PC-3 (cell line): ENCODE measurements at regions not wholly inside any gene's neighbourhood (a gene's known extent, or its start where the extent isn't known, plus 50 kb on each side); places are given as distances from the start of the nearest gene placed in this dataset.
"Not testable (repeated sequence)": the region's sequence is repeated elsewhere in the genome, so short reads cannot be mapped to it uniquely, and the experiment has no call there.

Experiments
- ATAC-seq: fragments of 200-7000 bp; cut with Tn5 transposase; 2 replicates; pipeline ENCODE4 v1.9.1; 2020; ENCODE audit warnings: mild to moderate bottlenecking, moderate library complexity
- BruUV-seq: library from RNA; stranded (reverse); fragments of 400-500 nt; replicated peaks from 2 replicates; lab custom pipeline; 2021; lab: Mats Ljungman, UMichigan
- CTCF ChIA-PET: fragments of 300-600 bp; sonication (Branson Sonifier 250); formaldehyde crosslinking; loops from one replicate; lab custom pipeline; 2022; ENCODE audit warnings: antibody characterized with exemption; lab: Charles Lee
- POLR2A ChIA-PET: fragments of 300-600 bp; sonication (Branson Sonifier 250); formaldehyde crosslinking; loops from one replicate; lab custom pipeline; 2022; ENCODE audit warnings: antibody characterized with exemption; ENCODE audit not compliant: unreplicated experiment; lab: Charles Lee
- DNase-seq: peaks from one replicate; pipeline ENCODE4 v3.0.0-alpha.2; 2015
- H2AFZ ChIP-seq: fragments of 300-600 bp; sonication (generic); 2 replicates; pipeline ENCODE4 v1.6.0; 2016; ENCODE audit warnings: antibody characterized with exemption, low read length
- H3F3A ChIP-seq: fragments of 300-600 bp; sonication (generic); one replicate; pipeline ENCODE4 v1.6.0; 2017; ENCODE audit warnings: antibody characterized with exemption, low read length, control low read depth, mild to moderate bottlenecking; ENCODE audit not compliant: unreplicated experiment
- H3K27ac ChIP-seq: fragments of 300-600 bp; sonication (generic); 2 replicates; pipeline ENCODE4 v1.5.1; 2016; ENCODE audit warnings: mild to moderate bottlenecking, low read length
- H3K27me3 ChIP-seq: fragments of 300-600 bp; sonication (generic); 2 replicates; pipeline ENCODE4 v1.6.1; 2016; ENCODE audit warnings: low read length, mixed read lengths
- H3K36me3 ChIP-seq: fragments of 300-600 bp; sonication (generic); 2 replicates; pipeline ENCODE4 v1.6.1; 2016; ENCODE audit warnings: low read depth, mixed run types, low read length, mixed read lengths
- H3K4me1 ChIP-seq: fragments of 300-600 bp; sonication (generic); 2 replicates; pipeline ENCODE4 v1.5.1; 2016; ENCODE audit warnings: low read length; ENCODE audit not compliant: insufficient read depth
- H3K4me2 ChIP-seq: fragments of 300-600 bp; sonication (generic); 2 replicates; pipeline ENCODE4 v1.6.0; 2016; ENCODE audit warnings: low read length
- H3K4me3 ChIP-seq: fragments of 300-600 bp; sonication (generic); 2 replicates; pipeline ENCODE4 v1.5.1; 2016; ENCODE audit warnings: mild to moderate bottlenecking, low read length, mixed read lengths
- H3K79me2 ChIP-seq: fragments of 300-600 bp; sonication (generic); 2 replicates; pipeline ENCODE4 v1.6.1; 2017; ENCODE audit warnings: low read length, mixed read lengths
- H3K9ac ChIP-seq: fragments of 300-600 bp; sonication (generic); 2 replicates; pipeline ENCODE4 v1.6.0; 2016; ENCODE audit warnings: mild to moderate bottlenecking, low read length
- H3K9me2 ChIP-seq: fragments of 300-600 bp; sonication (generic); replicated peaks from 2 replicates; pipeline ENCODE4 v1.6.1; 2016; ENCODE audit warnings: mixed run types, low read length, mixed read lengths
- H3K9me3 ChIP-seq: fragments of 300-600 bp; sonication (generic); 2 replicates; pipeline ENCODE4 v1.6.1; 2016; ENCODE audit warnings: low read length, mixed read lengths
- H4K20me1 ChIP-seq: fragments of 300-600 bp; sonication (generic); 2 replicates; pipeline ENCODE4 v1.6.1; 2016; ENCODE audit warnings: low read length, mixed read lengths
- EZH2 ChIP-seq: fragments of 300-600 bp; sonication (generic); IDR thresholded peaks from one replicate; pipeline ENCODE4 v1.6.1; 2017; ENCODE audit warnings: antibody characterized with exemption, mild to moderate bottlenecking, low read length; ENCODE audit not compliant: unreplicated experiment
- EZH2phosphoT487 ChIP-seq: fragments of 300-600 bp; sonication (generic); IDR thresholded peaks from 2 replicates; pipeline ENCODE4 v1.6.1; 2018; ENCODE audit warnings: mild to moderate bottlenecking, antibody characterized with exemption, low read length, borderline replicate concordance
- intact Hi-C: fragments of 100-400 bp; cut with micrococcal nuclease; formaldehyde crosslinking; loops from 2 replicates; pipeline ENCODE4 v1.9.0; 2023
- TF ChIP-seq, protein P1 (sequence below): fragments of 300-600 bp; sonication (generic); conservative IDR thresholded peaks from 2 replicates; pipeline ENCODE4 v1.5.1; 2017; ENCODE audit warnings: antibody characterized with exemption, low read depth, mild to moderate bottlenecking, low read length

DNA sequence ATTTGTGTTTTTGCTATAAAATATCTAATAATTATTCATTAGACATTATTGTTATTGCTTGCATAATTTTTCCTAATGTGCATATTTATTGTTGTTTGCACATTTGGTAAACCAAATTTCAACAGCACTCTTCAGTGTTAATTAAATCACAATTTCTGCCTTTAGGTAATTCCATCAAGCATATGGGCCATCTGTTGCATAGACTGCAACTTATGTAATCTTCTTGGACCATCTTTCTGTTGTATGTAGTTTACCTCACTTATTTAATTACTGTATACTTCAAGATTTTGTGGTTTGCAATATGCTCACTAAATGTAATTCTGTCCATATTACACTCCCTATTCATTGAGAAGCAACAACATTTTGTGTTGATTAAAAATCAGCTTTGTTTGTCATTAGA is 1360.1 kb downstream of the REEP3 start:
- Histone ChIP-seq H2AFZ (no peak overlapping the region), H3K4me1 (no peaks in the 10 kb centered on the region), H3K4me3 (no peak overlapping the region), H3K36me3 (no peaks in the 10 kb centered on the region), H3K79me2 (no peaks in the 10 kb centered on the region), H3K27ac (no peak overlapping the region), H3K9me3 (no peaks in the 10 kb centered on the region), H3K27me3 (no peaks in the 10 kb centered on the region), H4K20me1 (no peaks in the 10 kb centered on the region), H3F3A (no peaks in the 10 kb centered on the region), H3K4me2 (no peak overlapping the region), H3K9me2 (no peaks in the 10 kb centered on the region), H3K9ac (no peak overlapping the region)
- intact Hi-C loops = no loop called here
- no TSS peak for BruUV-seq
- CTCF ChIA-PET = no interaction called here
- TF ChIP-seq EZH2phosphoT487 = no peak
- TF ChIP-seq, protein P1, sequence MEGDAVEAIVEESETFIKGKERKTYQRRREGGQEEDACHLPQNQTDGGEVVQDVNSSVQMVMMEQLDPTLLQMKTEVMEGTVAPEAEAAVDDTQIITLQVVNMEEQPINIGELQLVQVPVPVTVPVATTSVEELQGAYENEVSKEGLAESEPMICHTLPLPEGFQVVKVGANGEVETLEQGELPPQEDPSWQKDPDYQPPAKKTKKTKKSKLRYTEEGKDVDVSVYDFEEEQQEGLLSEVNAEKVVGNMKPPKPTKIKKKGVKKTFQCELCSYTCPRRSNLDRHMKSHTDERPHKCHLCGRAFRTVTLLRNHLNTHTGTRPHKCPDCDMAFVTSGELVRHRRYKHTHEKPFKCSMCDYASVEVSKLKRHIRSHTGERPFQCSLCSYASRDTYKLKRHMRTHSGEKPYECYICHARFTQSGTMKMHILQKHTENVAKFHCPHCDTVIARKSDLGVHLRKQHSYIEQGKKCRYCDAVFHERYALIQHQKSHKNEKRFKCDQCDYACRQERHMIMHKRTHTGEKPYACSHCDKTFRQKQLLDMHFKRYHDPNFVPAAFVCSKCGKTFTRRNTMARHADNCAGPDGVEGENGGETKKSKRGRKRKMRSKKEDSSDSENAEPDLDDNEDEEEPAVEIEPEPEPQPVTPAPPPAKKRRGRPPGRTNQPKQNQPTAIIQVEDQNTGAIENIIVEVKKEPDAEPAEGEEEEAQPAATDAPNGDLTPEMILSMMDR = no peak
- no peak for TF ChIP-seq EZH2
- DNase-seq (no peak), ATAC-seq (no peak)
- POLR2A ChIA-PET = no interaction called here

DNA sequence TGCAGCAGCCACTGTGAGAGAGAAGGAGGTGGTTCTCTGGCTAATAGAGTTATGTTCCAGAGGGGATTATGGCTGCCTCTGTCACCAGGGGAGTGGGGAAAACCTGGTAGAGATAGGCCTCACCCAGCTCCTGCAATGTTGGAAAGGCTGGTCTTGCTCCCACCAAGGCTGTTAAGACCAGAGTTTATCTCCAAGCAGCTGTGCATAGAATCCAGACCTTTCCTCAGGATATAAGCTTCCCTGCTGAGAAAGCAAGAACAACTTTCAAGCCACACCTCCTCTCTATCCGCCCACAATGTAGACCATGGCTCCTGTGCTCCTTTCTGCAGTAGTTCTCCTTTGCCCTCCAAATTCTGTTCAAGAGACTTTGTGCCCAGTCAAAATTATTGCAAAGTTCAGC is 1375.4 kb downstream of the REEP3 start:
- TF ChIP-seq, protein P1 = no peak
- TF ChIP-seq EZH2phosphoT487 = no peak
- TF ChIP-seq EZH2 = no peak
- DNase-seq = no peak
- Histone ChIP-seq H3K36me3 (no peaks in the 10 kb centered on the region), H3K4me3 (no peak overlapping the region), H3K9me3 (peaks cover 5% of the 10 kb centered on the region; the same call in 1 of the 2 replicates), H3K27ac (no peak overlapping the region), H3K9ac (no peak overlapping the region), H3K79me2 (no peaks in the 10 kb centered on the region), H3K9me2 (no peaks in the 10 kb centered on the region), H4K20me1 (no peaks in the 10 kb centered on the region), H2AFZ (no peak overlapping the region), H3K27me3 (no peaks in the 10 kb centered on the region), H3K4me1 (no peaks in the 10 kb centered on the region), H3F3A (no peaks in the 10 kb centered on the region), H3K4me2 (no peak overlapping the region)
- ATAC-seq = no peak
- ChIA-PET POLR2A (no interaction called here), CTCF (no interaction called here)
- intact Hi-C loops = no loop called here
- no TSS peak for BruUV-seq

DNA sequence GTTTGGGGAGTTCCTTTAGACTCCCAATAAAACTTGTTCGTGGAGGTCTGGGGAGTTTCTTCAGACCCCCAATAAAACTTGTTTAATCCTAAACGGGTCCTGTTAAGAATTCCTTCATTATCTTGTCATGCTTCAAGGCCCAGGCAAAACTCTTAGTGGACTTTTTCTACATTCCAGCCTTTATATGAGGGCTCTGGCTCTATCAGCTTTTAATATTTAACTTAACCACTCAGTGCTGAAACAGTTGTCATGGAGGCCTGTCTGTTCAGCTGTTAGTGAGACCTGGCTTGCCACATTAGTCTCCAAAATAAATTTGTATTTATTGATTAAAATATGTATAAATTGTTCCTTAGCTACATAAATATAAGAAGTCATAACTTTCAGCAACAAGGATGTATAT is 1385.1 kb downstream of the REEP3 start:
- H3F3A ChIP-seq, H3K27me3 ChIP-seq, H3K4me2 ChIP-seq, H3K9me2 ChIP-seq, H2AFZ ChIP-seq, H4K20me1 ChIP-seq, H3K9ac ChIP-seq, H3K4me1 ChIP-seq, DNase-seq, BruUV-seq, CTCF ChIA-PET, H3K36me3 ChIP-seq, H3K79me2 ChIP-seq, POLR2A ChIA-PET, intact Hi-C loops, H3K27ac ChIP-seq, ATAC-seq, H3K9me3 ChIP-seq, H3K4me3 ChIP-seq: not testable (repeated sequence)

DNA sequence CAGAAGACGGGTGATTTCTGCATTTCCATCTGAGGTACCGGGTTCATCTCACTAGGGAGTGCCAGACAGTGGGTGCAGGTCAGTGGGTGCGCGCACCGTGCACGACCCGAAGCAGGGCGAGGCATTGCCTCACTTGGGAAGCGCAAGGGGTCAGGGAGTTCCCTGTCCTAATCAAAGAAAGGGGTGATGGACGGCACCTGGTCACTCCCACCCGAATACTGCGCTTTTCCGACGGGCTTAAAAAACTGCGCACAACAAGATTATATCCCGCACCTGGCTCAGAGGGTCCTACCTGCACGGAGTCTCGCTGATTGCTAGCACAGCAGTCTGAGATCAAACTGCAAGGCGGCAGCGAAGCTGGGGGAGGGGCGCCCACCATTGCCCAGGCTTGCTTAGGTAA is 1403.1 kb downstream of the REEP3 start:
- H3K9ac ChIP-seq, H3K4me3 ChIP-seq, H3K4me2 ChIP-seq, H3K79me2 ChIP-seq, intact Hi-C loops, POLR2A ChIA-PET, BruUV-seq, H3K36me3 ChIP-seq, H3K9me2 ChIP-seq, H4K20me1 ChIP-seq, H2AFZ ChIP-seq, H3K27me3 ChIP-seq, DNase-seq, H3K4me1 ChIP-seq, H3K9me3 ChIP-seq, H3K27ac ChIP-seq, CTCF ChIA-PET, ATAC-seq, H3F3A ChIP-seq: not testable (repeated sequence)
